ENCODE measurements at regions not wholly inside any gene's neighbourhood (a gene's known extent, or its start where the extent isn't known, plus 50 kb on each side); places are given as distances from the start of the nearest gene placed in this dataset.
A peak's percentile ranks its signal among the peaks of the same experiment; 100 is the strongest.

GRCh38 chr6:166733900-166734299 lies 106.8 kb upstream of the RPS6KA2 start:
- Mint-ChIP-seq H3K4me3 (no peak overlapping the region), H3K4me1 (peaks cover 0 to 2% (median 2%) of the 10 kb centered on the region in 3 donors), H3K9me3 (no peaks in the 10 kb centered on the region), H3K27ac (peak overlapping the region in 1 of 3 donors; percentile 33), H3K27me3 (peaks cover 4% of the 10 kb centered on the region), H3K36me3 (peaks cover 1% of the 10 kb centered on the region)

DNA sequence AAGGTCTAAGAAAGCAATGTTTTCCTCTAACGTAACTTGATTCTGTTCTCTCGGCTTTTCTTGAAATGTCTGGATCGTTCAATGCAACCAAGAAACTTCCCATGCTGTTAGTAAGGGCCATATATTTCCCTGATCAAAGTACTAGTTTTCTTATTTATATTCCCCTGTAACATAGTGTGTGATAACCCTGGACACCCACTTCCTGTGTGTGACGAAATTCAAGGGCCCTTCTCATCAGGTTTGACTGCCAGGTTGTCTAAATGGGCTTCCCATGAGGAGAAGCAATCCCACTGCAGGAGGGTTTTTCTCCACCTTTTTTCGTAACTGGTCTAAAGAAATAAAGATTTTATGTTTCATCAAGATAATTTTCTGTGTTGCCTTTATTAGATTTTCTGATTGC lies 102.6 kb upstream of the RPS6KA2 start:
- Mint-ChIP-seq H3K27me3 (peaks cover 10% of the 10 kb centered on the region), H3K36me3 (peaks cover 1% of the 10 kb centered on the region), H3K27ac (no peak overlapping the region), H3K4me3 (no peak overlapping the region), H3K4me1 (peaks cover 0 to 4% (median 2%) of the 10 kb centered on the region in 3 donors), H3K9me3 (no peaks in the 10 kb centered on the region)

DNA sequence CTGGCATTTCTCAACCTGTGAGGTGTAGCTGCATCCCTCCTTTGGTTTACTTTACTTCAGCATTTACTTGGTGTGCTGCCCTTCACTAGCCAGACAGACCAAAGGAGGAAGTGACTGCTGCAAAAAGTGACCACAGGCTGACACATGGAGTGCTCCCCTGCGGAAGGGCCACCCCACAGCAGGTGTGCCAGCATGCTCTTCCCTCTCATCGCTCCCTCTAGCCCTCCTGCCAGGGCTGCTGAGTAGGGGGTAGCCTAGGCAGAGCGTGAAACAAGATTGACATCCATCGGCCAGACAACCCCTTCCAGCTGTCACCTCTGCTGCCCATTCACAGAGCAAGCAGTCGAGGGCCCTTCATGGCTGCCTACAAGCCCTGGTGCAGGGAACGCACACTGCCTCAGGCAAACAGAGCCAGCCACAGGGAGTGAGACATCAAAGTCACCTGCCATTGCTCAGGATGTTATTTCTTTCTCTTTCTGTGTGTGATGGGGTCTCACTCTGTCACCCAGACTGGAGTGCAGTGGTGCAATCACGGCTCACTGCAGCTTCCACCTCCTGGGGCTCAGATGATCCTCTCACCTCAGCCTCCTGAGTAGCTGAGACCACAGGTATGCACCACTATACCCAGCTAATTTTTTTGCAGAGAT lies 102.0 kb upstream of the RPS6KA2 start:
- Mint-ChIP-seq H3K36me3 (peaks cover 1% of the 10 kb centered on the region), H3K27me3 (peaks cover 10% of the 10 kb centered on the region), H3K27ac (no peak overlapping the region), H3K9me3 (no peaks in the 10 kb centered on the region), H3K4me3 (no peak overlapping the region), H3K4me1 (peaks cover 0 to 4% (median 2%) of the 10 kb centered on the region in 3 donors)

DNA sequence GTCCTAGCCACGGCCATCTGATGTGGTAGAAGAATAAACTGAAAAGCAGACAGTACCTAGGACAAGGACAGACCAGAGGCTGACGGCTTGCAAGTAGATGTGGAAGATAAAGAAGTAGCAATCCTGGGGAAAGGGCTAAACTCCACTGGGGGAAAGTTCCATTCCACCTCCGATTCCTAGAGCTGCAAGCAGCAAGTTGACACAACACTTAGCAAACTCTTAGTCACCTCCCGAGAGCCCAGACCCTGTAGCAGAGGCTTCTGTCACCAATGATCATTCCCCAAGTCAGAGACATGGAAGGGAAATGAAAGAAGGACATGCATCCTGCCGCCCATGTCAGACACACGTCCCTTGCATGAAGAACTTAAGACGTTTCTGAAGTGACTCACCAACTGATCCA lies 99.2 kb upstream of the RPS6KA2 start:
- Mint-ChIP-seq H3K4me1 (peaks cover 0 to 2% (median 2%) of the 10 kb centered on the region in 3 donors), H3K27me3 (peaks cover 8% of the 10 kb centered on the region), H3K4me3 (no peak overlapping the region), H3K36me3 (peaks cover 1% of the 10 kb centered on the region), H3K27ac (no peak overlapping the region), H3K9me3 (no peaks in the 10 kb centered on the region)

- Mint-ChIP-seq H3K4me1 (peaks cover 0 to 2% (median 2%) of the 10 kb centered on the region in 3 donors), H3K27ac (peak overlapping the region in 1 of 3 donors; percentile 71), H3K36me3 (peaks cover 1% of the 10 kb centered on the region), H3K27me3 (peaks cover 8% of the 10 kb centered on the region), H3K4me3 (no peak overlapping the region), H3K9me3 (no peaks in the 10 kb centered on the region)
These were observed 98.5 kb upstream of the RPS6KA2 start for GRCh38 chr6:166725571-166725970.

GRCh38 chr6:166724576-166724975 lies 97.5 kb upstream of the RPS6KA2 start:
- Mint-ChIP-seq H3K36me3 (peaks cover 1% of the 10 kb centered on the region), H3K27me3 (peaks cover 8% of the 10 kb centered on the region), H3K4me1 (peaks cover 0 to 2% (median 1%) of the 10 kb centered on the region in 3 donors), H3K9me3 (no peaks in the 10 kb centered on the region), H3K27ac (no peak overlapping the region), H3K4me3 (peak overlapping the region in 1 of 4 donors; percentile 8)

DNA sequence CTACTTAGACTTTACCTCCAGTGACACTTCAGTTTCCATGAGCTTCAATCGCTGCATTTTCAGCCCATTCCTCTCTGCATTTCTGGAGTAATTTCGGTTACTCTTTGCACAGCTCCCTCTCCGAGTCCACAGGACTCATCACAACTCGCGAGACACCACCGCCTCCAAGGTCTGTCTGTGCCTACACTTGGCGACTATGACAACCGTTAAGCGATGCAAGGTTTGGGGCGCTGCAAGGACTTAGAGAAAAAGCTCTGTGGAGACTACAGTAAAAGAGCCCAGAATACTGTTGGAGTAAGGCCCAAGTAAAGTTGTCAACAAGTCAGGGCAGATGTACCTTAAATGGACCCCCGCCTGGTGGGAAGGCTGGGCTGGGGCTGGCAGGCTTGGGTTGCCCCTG lies 95.7 kb upstream of the RPS6KA2 start:
- Mint-ChIP-seq H3K4me1 (no peaks in the 10 kb centered on the region), H3K4me3 (no peak overlapping the region), H3K27me3 (peaks cover 4% of the 10 kb centered on the region), H3K36me3 (peaks cover 1% of the 10 kb centered on the region), H3K9me3 (no peaks in the 10 kb centered on the region), H3K27ac (no peak overlapping the region)

DNA sequence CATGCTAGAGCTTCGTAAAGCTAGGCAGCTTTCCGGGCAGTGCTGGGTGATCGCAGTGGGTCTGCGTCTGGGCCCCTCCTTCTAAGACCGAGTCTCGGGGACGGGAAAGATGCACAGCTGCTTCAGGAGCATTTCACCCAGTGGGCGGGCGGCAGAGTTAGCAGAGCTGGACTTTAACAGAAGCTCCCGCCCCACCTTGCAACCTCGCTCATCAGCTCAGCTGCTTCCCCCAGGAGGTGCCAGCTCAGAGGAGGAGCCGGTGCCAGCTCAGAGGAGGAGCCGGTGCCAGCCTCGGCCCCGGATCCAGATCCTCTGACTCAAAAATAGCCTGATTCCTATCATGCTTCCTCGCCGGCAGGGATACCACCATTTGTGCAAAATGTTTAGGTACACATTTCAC lies 94.5 kb upstream of the RPS6KA2 start:
- Mint-ChIP-seq H3K27me3 (peaks cover 4% of the 10 kb centered on the region), H3K27ac (no peak overlapping the region), H3K9me3 (no peaks in the 10 kb centered on the region), H3K36me3 (peaks cover 1% of the 10 kb centered on the region), H3K4me1 (no peaks in the 10 kb centered on the region), H3K4me3 (no peak overlapping the region)

GRCh38 chr6:166720856-166721255 lies 93.8 kb upstream of the RPS6KA2 start:
- no peaks in the 10 kb centered on the region for H3K9me3 Mint-ChIP-seq
- no peaks in the 10 kb centered on the region for H3K4me1 Mint-ChIP-seq
- no peak overlapping the region for H3K4me3 Mint-ChIP-seq
- no peak overlapping the region for H3K27ac Mint-ChIP-seq
- peaks cover 4% of the 10 kb centered on the region for H3K27me3 Mint-ChIP-seq
- peaks cover 1% of the 10 kb centered on the region for H3K36me3 Mint-ChIP-seq

GRCh38 chr6:166719019-166719418 lies 92.0 kb upstream of the RPS6KA2 start:
- H3K27me3 Mint-ChIP-seq, result peaks cover 4% of the 10 kb centered on the region
- no peak overlapping the region for H3K27ac Mint-ChIP-seq

GRCh38 chr6:166718516-166718915 lies 91.5 kb upstream of the RPS6KA2 start:
- H3K27me3 Mint-ChIP-seq, result peaks cover 4% of the 10 kb centered on the region
- H3K4me1 Mint-ChIP-seq, result no peaks in the 10 kb centered on the region
- H3K36me3 Mint-ChIP-seq, result peaks cover 1% of the 10 kb centered on the region
- no peak overlapping the region for H3K27ac Mint-ChIP-seq
- H3K4me3 Mint-ChIP-seq, result no peak overlapping the region
- H3K9me3 Mint-ChIP-seq, result no peaks in the 10 kb centered on the region

More at GRCh38 chr6:166719019-166719418, 92.0 kb upstream of the RPS6KA2 start:
- Mint-ChIP-seq H3K36me3 (peaks cover 1% of the 10 kb centered on the region), H3K9me3 (no peaks in the 10 kb centered on the region), H3K4me1 (no peaks in the 10 kb centered on the region), H3K4me3 (no peak overlapping the region)

DNA sequence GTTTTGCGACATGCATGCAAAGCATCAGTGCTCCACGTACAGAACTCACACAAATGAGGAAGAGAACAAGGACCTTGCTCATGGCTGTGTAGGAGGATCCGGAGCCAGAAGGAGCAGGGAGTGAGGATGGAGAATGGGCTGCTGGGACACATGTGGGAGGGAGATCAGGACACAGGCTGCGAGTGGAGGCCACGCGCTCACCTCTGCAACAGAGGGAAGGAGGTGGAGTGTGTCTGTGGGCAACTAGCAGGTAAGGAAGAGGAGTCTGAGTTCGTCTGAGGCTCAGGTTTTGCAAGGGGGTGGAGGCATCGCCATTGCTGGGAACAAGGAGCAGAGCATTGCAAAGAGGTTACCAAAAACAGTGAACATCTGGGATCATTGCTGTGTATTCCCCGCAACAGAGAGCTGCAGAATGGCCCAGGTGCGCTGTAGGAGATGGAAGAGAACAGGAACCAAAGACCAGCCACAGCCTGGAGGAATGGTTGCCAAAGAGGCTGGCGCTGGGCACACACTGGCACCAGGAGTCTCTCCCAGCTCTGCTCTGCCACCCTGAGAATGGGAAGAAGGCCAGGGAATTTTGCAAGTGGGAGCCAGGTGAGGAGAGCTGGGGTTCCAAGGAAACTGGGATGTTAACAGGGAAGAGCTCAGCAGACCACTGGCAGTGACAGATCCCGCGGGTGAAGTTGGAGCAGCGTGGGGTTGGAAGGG lies 90.0 kb upstream of the RPS6KA2 start:
- peaks cover 1% of the 10 kb centered on the region for H3K36me3 Mint-ChIP-seq
- H3K9me3 Mint-ChIP-seq, result no peaks in the 10 kb centered on the region
- H3K27ac Mint-ChIP-seq, result no peak overlapping the region
- no peak overlapping the region for H3K4me3 Mint-ChIP-seq
- no peaks in the 10 kb centered on the region for H3K4me1 Mint-ChIP-seq
- peaks cover 1% of the 10 kb centered on the region for H3K27me3 Mint-ChIP-seq

DNA sequence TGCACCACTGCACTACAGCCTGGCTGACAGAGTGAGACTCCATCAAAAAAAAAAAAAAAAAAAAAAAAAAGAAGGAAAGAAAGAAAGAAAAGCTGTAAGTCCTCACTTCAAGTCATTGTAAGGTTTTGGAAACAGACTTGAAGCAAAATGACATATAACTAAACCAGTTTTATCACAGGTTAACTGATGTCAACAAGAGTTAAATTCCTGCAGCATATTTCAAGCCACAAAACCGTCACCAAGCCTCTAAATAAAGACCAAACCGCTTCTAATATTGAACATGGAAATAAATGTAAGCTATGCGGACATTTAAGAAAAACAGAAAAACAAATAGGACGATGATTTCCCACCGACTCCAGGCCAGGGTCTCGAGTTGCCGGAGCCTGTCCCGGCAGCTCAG lies 88.9 kb upstream of the RPS6KA2 start:
- peaks cover 1% of the 10 kb centered on the region for H3K27me3 Mint-ChIP-seq
- H3K36me3 Mint-ChIP-seq, result no peaks in the 10 kb centered on the region
- H3K4me1 Mint-ChIP-seq, result peaks cover 0 to 2% (median 0%) of the 10 kb centered on the region in 3 donors
- peaks cover 3 to 8% (median 7%) of the 10 kb centered on the region in 3 donors for H3K9me3 Mint-ChIP-seq
- H3K27ac Mint-ChIP-seq, result no peak overlapping the region
- H3K4me3 Mint-ChIP-seq, result no peak overlapping the region

GRCh38 chr6:166715065-166715464 lies 88.0 kb upstream of the RPS6KA2 start:
- H3K9me3 Mint-ChIP-seq, result peaks cover 3 to 8% (median 7%) of the 10 kb centered on the region in 3 donors
- peaks cover 1% of the 10 kb centered on the region for H3K27me3 Mint-ChIP-seq
- peaks cover 0 to 2% (median 0%) of the 10 kb centered on the region in 3 donors for H3K4me1 Mint-ChIP-seq
- peak overlapping the region in 1 of 4 donors; percentile 58 for H3K4me3 Mint-ChIP-seq
- no peak overlapping the region for H3K27ac Mint-ChIP-seq
- H3K36me3 Mint-ChIP-seq, result no peaks in the 10 kb centered on the region

GRCh38 chr6:166714581-166714980 lies 87.5 kb upstream of the RPS6KA2 start:
- peaks cover 3 to 8% (median 7%) of the 10 kb centered on the region in 3 donors for H3K9me3 Mint-ChIP-seq
- no peak overlapping the region for H3K4me3 Mint-ChIP-seq
- H3K27ac Mint-ChIP-seq, result no peak overlapping the region
- no peaks in the 10 kb centered on the region for H3K36me3 Mint-ChIP-seq
- peaks cover 0 to 2% (median 0%) of the 10 kb centered on the region in 3 donors for H3K4me1 Mint-ChIP-seq
- peaks cover 1% of the 10 kb centered on the region for H3K27me3 Mint-ChIP-seq

DNA sequence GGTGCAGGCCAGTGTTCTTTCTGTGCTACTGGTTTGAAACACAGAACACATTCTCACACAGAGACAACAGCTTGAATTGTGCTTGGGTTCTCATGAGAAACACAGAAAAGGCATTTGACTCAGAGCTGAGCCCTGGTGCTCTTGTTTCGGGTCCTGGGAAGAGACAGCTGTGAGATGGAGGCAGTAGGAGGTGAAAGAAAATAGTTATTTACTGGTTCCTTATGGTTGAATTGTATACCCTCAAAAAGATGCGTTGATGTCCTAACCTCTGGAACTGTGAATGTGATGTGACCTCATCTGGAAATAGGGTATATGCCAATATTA lies 87.1 kb upstream of the RPS6KA2 start:
- H3K4me1 Mint-ChIP-seq, result peaks cover 0 to 2% (median 0%) of the 10 kb centered on the region in 3 donors
- no peaks in the 10 kb centered on the region for H3K36me3 Mint-ChIP-seq
- H3K27me3 Mint-ChIP-seq, result peaks cover 1% of the 10 kb centered on the region
- H3K9me3 Mint-ChIP-seq, result peaks cover 3 to 8% (median 7%) of the 10 kb centered on the region in 3 donors
- H3K4me3 Mint-ChIP-seq, result no peak overlapping the region
- H3K27ac Mint-ChIP-seq, result no peak overlapping the region
